SU-DHL-6 (cell line): ENCODE measurements at regions not wholly inside any gene's neighbourhood (a gene's known extent, or its start where the extent isn't known, plus 50 kb on each side); places are given as distances from the start of the nearest gene placed in this dataset.

Source experiments
- CTCF ChIP-seq: fragments of 200-600 bp; sonication (generic); IDR thresholded peaks from one replicate; pipeline ENCODE4 v1.5.1; 2017; ENCODE audit warnings: antibody characterized with exemption, mild to moderate bottlenecking, low read length, moderate library complexity; ENCODE audit not compliant: insufficient read depth, poor library complexity, severe bottlenecking
- EZH2phosphoT487 ChIP-seq: fragments of 200-600 bp; sonication (generic), shearing (Covaris generic); conservative IDR thresholded peaks from 2 replicates; pipeline ENCODE4 v1.6.1; 2018; ENCODE audit warnings: mild to moderate bottlenecking, antibody characterized with exemption, low read length, moderate library complexity, mixed read lengths

GRCh38 chr11:81422402-81422801 lies 1311.3 kb downstream of the FAM181B start:
- TF ChIP-seq EZH2phosphoT487 (no peak), CTCF (no peak)
